Fibroblast of villous mesenchyme (primary cell): ENCODE measurements at regions not wholly inside any gene's neighbourhood (a gene's known extent, or its start where the extent isn't known, plus 50 kb on each side); places are given as distances from the start of the nearest gene placed in this dataset.
A peak's percentile ranks its signal among the peaks of the same experiment; 100 is the strongest.

Experiments used
- DNase-seq: peaks from one replicate; pipeline ENCODE4 v3.0.0-alpha.2; 2010; ENCODE audit warnings: low read depth
- H3K4me3 ChIP-seq: 2 replicates; pipeline ENCODE4 v1.5.1; 2011; ENCODE audit warnings: low read depth, mild to moderate bottlenecking, low read length
- CTCF ChIP-seq: IDR thresholded peaks from 2 replicates; pipeline ENCODE4 v1.5.1; 2012; ENCODE audit warnings: low read depth, mild to moderate bottlenecking, low read length; ENCODE audit not compliant: insufficient read depth

GRCh38 chr16:86771506-86772460 lies 193.4 kb downstream of the FOXL1 start:
- no peak for DNase-seq
- TF ChIP-seq CTCF = no peak
- H3K4me3 ChIP-seq = no peak overlapping the region

DNA sequence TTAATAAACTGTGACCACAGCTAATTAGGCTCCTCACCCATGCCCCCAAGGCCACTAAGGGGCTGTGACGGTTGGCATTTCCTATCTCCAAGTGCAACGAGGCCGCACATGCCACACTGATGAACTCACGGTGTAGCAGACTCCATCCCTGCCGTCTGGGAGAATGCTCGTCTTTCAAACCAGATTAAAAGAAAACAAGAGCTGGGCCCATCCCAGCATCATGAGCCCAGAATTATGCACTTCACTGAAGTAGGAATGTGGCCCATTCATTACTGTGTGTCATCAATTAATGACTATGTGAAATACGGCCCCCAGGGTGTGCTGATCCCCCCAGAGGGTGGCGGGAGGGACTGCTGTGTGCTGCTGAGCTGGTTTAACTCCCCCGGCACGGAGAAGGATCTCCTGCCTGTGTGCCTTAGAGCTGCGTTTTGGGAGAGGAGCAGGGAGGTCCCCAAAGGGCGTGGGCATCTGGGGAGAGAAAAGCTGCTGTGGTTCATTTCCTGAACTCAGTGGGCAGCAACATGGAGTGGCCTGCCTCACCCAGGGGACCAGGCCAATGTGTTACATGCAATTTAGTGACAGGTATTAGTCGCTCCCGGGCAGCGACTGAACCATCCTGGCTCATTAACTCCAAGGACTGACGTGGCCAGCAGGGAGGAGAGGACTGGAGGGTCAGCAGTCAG lies 194.5 kb downstream of the FOXL1 start:
- TF ChIP-seq CTCF = no peak
- H3K4me3 ChIP-seq = no peak overlapping the region
- no peak for DNase-seq

- no peak for TF ChIP-seq CTCF
- H3K4me3 ChIP-seq = no peak overlapping the region
- DNase-seq = no peak
Observed at GRCh38 chr16:86773354-86773715, 195.0 kb downstream of the FOXL1 start.

DNA sequence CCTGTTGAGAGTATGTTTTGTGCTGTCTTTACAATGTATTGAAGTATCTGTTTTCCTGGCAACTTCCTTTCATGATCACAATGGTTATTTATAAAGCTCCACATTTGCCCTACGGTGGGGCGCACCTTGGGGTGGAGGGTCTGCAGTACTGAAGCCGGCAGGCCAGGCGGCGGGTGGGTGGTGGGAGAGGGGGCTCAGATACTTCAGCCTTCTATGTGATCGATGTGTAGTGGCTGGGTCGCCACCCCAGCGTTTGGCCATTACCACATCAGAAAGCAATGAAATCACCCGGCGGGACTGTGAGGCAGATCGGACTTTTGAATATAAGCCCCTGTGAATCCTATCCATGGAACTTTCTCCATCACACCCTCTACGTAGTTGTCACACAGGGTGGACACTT lies 196.6 kb downstream of the FOXL1 start:
- no peak for DNase-seq
- no peak for TF ChIP-seq CTCF

GRCh38 chr16:86775511-86775921 lies 197.2 kb downstream of the FOXL1 start:
- no peak overlapping the region for H3K4me3 ChIP-seq
- DNase-seq = no peak
- no peak for TF ChIP-seq CTCF

More for the DNA sequence above, 196.6 kb downstream of the FOXL1 start:
- no peak overlapping the region for H3K4me3 ChIP-seq

- no peak overlapping the region for H3K4me3 ChIP-seq
- DNase-seq = peak; percentile 11
- no peak for TF ChIP-seq CTCF
Observed at GRCh38 chr16:86777381-86777946, 199.1 kb downstream of the FOXL1 start.
